Keratinocyte (primary cell): ENCODE measurements at regions not wholly inside any gene's neighbourhood (a gene's known extent, or its start where the extent isn't known, plus 50 kb on each side); places are given as distances from the start of the nearest gene placed in this dataset.

Experiments used
- DNase-seq: peaks from one replicate; pipeline ENCODE4 v3.0.0-alpha.2; 2011; ENCODE audit warnings: low read depth, missing footprints, low spot score
- FAIRE-seq: peaks from 2 replicates; lab custom pipeline; 2011; peaks lifted over from hg19 to GRCh38; lab: Jason Lieb, UNC
- H2AFZ ChIP-seq: 2 replicates; pipeline ENCODE4 v1.6.0; 2012; ENCODE audit warnings: low read length, control low read depth, inconsistent platforms; ENCODE audit not compliant: control insufficient read depth
- H3K27ac ChIP-seq: 2 replicates; pipeline ENCODE4 v1.5.1; 2011; ENCODE audit warnings: low read length; ENCODE audit not compliant: control insufficient read depth, insufficient read depth
- H3K27me3 ChIP-seq: 3 replicates; pipeline ENCODE4 v1.6.0; 2011; ENCODE audit warnings: low read length; ENCODE audit not compliant: control insufficient read depth, insufficient read depth; ENCODE audit errors: extremely low read depth
- H3K36me3 ChIP-seq, 2 experiments: 2 replicates in 1 of 2; 3 replicates in 1 of 2; pipeline ENCODE4 v1.5.1; 2011; ENCODE audit warnings: low read length in 2 of 2, mild to moderate bottlenecking in 1 of 2; ENCODE audit not compliant: control insufficient read depth in 2 of 2, insufficient read depth in 2 of 2; ENCODE audit errors: extremely low read depth in 1 of 2
- H3K4me1 ChIP-seq: 3 replicates; pipeline ENCODE4 v1.5.1; 2011; ENCODE audit warnings: low read length; ENCODE audit not compliant: control insufficient read depth, insufficient read depth; ENCODE audit errors: extremely low read depth
- H3K4me2 ChIP-seq: 3 replicates; pipeline ENCODE4 v1.6.0; 2011; ENCODE audit warnings: low read depth, low read length; ENCODE audit not compliant: control insufficient read depth, insufficient read depth; ENCODE audit errors: extremely low read depth
- H3K4me3 ChIP-seq, 3 experiments: fragments of 200-600 bp in 1 of 3; sonication (generic) in 1 of 3; 2 replicates in 2 of 3; 3 replicates in 1 of 3; pipeline ENCODE4 v1.5.1; 2011 to 2016; ENCODE audit warnings: low read length in 3 of 3, mild to moderate bottlenecking in 3 of 3, control low read depth in 2 of 3, inconsistent platforms in 1 of 3, low read depth in 1 of 3, mixed read lengths in 1 of 3, mixed run types in 1 of 3, moderate library complexity in 1 of 3; ENCODE audit not compliant: control insufficient read depth in 2 of 3, insufficient read depth in 2 of 3; ENCODE audit errors: extremely low read depth in 1 of 3
- H3K79me2 ChIP-seq: 2 replicates; pipeline ENCODE4 v1.6.0; 2012; ENCODE audit warnings: low read length; ENCODE audit not compliant: control insufficient read depth, insufficient read depth
- H3K9ac ChIP-seq: 3 replicates; pipeline ENCODE4 v1.6.0; 2011; ENCODE audit warnings: low read length; ENCODE audit not compliant: control insufficient read depth, insufficient read depth; ENCODE audit errors: extremely low read depth
- H3K9me1 ChIP-seq: 3 replicates; pipeline ENCODE4 v1.6.0; 2011; ENCODE audit warnings: low read length; ENCODE audit not compliant: control insufficient read depth, insufficient read depth; ENCODE audit errors: extremely low read depth
- H3K9me3 ChIP-seq: 2 replicates; pipeline ENCODE4 v1.5.1; 2012; ENCODE audit warnings: low read depth, low read length; ENCODE audit not compliant: control insufficient read depth
- H4K20me1 ChIP-seq: 3 replicates; pipeline ENCODE4 v1.6.0; 2011; ENCODE audit warnings: low read length; ENCODE audit not compliant: control insufficient read depth, insufficient read depth; ENCODE audit errors: extremely low read depth
- CTCF ChIP-seq, 3 experiments: IDR thresholded peaks in 1 of 3; conservative IDR thresholded peaks in 1 of 3; optimal IDR thresholded peaks in 1 of 3; 2 replicates in 2 of 3; 3 replicates in 1 of 3; pipeline versions ENCODE3 to v1.5.1; 2011; ENCODE audit warnings: low read length in 3 of 3, mild to moderate bottlenecking in 3 of 3, moderate library complexity in 2 of 3, control low read depth in 1 of 3, inconsistent platforms in 1 of 3; ENCODE audit not compliant: insufficient read depth in 2 of 3; ENCODE audit errors: extremely low read depth in 1 of 3
- EZH2 ChIP-seq: IDR thresholded peaks from one replicate; pipeline ENCODE4 v1.6.1; 2012; ENCODE audit warnings: inconsistent platforms, mild to moderate bottlenecking, low read length, moderate library complexity
- dilution Hi-C: fragments of 300-500 bp; cut with MboI; formaldehyde crosslinking; loops from one replicate; pipeline ENCODE4 v1.7.0; 2020; ENCODE audit warnings: low sequenced_read_pairs; ENCODE audit not compliant: extremely low pct_ligation_motif_present

DNA sequence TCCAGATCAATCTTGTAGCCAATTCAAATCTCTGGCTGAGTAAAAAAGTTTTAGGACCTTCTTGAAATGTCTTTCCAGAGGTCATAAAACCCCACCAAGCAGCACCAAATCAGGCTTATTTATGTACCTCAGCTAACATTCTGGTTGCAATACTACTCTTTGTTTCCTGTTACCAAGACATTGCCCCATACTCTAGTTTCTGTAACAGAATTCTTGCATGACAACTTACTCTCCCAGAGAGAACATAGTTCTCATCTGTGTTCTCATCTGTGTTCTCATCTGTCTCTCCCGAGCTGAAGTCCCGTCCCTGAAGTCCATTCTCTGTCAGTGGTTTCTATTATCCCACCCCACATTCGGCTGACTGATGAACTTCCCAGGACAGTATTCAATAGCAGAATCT is 1285.1 kb downstream of the XPNPEP1 start:
- dilution Hi-C loops: no loop called here
- no peaks in the 10 kb centered on the region for H3K9me3 ChIP-seq
- TF ChIP-seq CTCF (optimal IDR thresholded peaks at IDR 0.05 in 1 of 3, IDR thresholded peaks at IDR 0.05 in 1 of 3, conservative IDR thresholded peaks at IDR 0.05 in 1 of 3; ENCODE audit: extremely low read depth in 1 of 3, insufficient read depth in 2 of 3, low read length in 3 of 3) (no peak), EZH2 (no peak)
- no peak overlapping the region for H3K9ac ChIP-seq
- DNase-seq (no peak), FAIRE-seq (no peak)
- no peaks in the 10 kb centered on the region for H3K27me3 ChIP-seq
- H4K20me1 ChIP-seq: no peaks in the 10 kb centered on the region
- H3K36me3 ChIP-seq: no peaks in the 10 kb centered on the region
- H3K27ac ChIP-seq: no peak overlapping the region
- no peak overlapping the region for H3K4me2 ChIP-seq
- no peaks in the 10 kb centered on the region for H3K4me1 ChIP-seq
- H2AFZ ChIP-seq: no peak overlapping the region
- no peaks in the 10 kb centered on the region for H3K9me1 ChIP-seq
- no peak overlapping the region for H3K4me3 ChIP-seq
- H3K79me2 ChIP-seq: no peaks in the 10 kb centered on the region

- H3K27ac ChIP-seq: no peak overlapping the region
- no peaks in the 10 kb centered on the region for H3K27me3 ChIP-seq
- no peaks in the 10 kb centered on the region for H3K9me3 ChIP-seq
- no peaks in the 10 kb centered on the region for H3K79me2 ChIP-seq
- no peak overlapping the region for H3K9ac ChIP-seq
- FAIRE-seq: no peak
- no peak overlapping the region for H3K4me2 ChIP-seq
- dilution Hi-C loops: no loop called here
- H2AFZ ChIP-seq: no peak overlapping the region
- H3K4me1 ChIP-seq: no peaks in the 10 kb centered on the region
- no peaks in the 10 kb centered on the region for H3K36me3 ChIP-seq
- no peaks in the 10 kb centered on the region for H4K20me1 ChIP-seq
- DNase-seq: no peak
- TF ChIP-seq EZH2: no peak
- no peak for TF ChIP-seq CTCF (optimal IDR thresholded peaks at IDR 0.05 in 1 of 3, IDR thresholded peaks at IDR 0.05 in 1 of 3, conservative IDR thresholded peaks at IDR 0.05 in 1 of 3; ENCODE audit: extremely low read depth in 1 of 3, insufficient read depth in 2 of 3, low read length in 3 of 3)
- H3K4me3 ChIP-seq: no peak overlapping the region
- no peaks in the 10 kb centered on the region for H3K9me1 ChIP-seq
Measured at GRCh38 chr10:108633046-108633445, 1290.3 kb downstream of the XPNPEP1 start.
